ENCODE measurements at regions not wholly inside any gene's neighbourhood (a gene's known extent, or its start where the extent isn't known, plus 50 kb on each side); places are given as distances from the start of the nearest gene placed in this dataset. TPM values are rescaled to one million over a fixed set of nuclear protein-coding genes. Genes with fewer than 3 reads are reported as not detected.

GRCh38 chr2:207478572-207478971 lies 51.2 kb upstream of the CREB1 start:
- WGBS (ENCODE audit: insufficient coverage, insufficient replicate concordance, low lambda C conversion rate, missing lambda C conversion rate) = 99% methylated on average over 3 of the region's 3 CpGs
- peak; percentile 7 for FAIRE-seq
- no peak overlapping the region for H3K27ac ChIP-seq (ENCODE audit: control insufficient read depth, insufficient read depth)

GRCh38 chr2:207479198-207479785 lies 50.5 kb upstream of the CREB1 start:
- no peaks in the 10 kb centered on the region for H3K4me1 ChIP-seq (ENCODE audit: control insufficient read depth, insufficient read depth, low read length)
- no peak for DNase-seq (ENCODE audit: low read depth, low spot score)
- H3K27me3 ChIP-seq (replicated peaks in 1 of 2; ENCODE audit: control insufficient read depth in 2 of 2, insufficient read depth in 2 of 2, low read length in 1 of 2) = no peaks in the 10 kb centered on the region
- in situ Hi-C loops (cut with MboI) = no loop called here
- no peak for ATAC-seq
- H3K27ac ChIP-seq (ENCODE audit: control insufficient read depth, insufficient read depth) = no peak overlapping the region
- WGBS (ENCODE audit: insufficient coverage, insufficient replicate concordance, low lambda C conversion rate, missing lambda C conversion rate) = 98% methylated on average over 5 of the region's 5 CpGs
- ChIA-PET CTCF (no interaction called here), SMC1A (ENCODE audit: uncharacterized antibody, unreplicated experiment) (interaction anchor here (0.6 to 2.3 kb wide), 4 partner anchors 27 to 1085 kb away, joined by 3 to 6 read pairs (median 5); no protein-coding TSS in a partner anchor), RAD21 (ENCODE audit: unreplicated experiment) (no interaction called here), POLR2A (no interaction called here)
- no peak overlapping the region for H3K4me3 ChIP-seq
- no peak overlapping the region for H3K9ac ChIP-seq (ENCODE audit: control insufficient read depth, insufficient read depth, low read length)
- H3K36me3 ChIP-seq (ENCODE audit: control insufficient read depth in 2 of 2, insufficient read depth in 2 of 2, low read length in 1 of 2) = no peaks in the 10 kb centered on the region
- TF ChIP-seq ZNF217 (IDR thresholded peaks at IDR 0.05) (no peak), RBBP5 (conservative IDR thresholded peaks at IDR 0.05) (no peak), RAD21 (IDR thresholded peaks at IDR 0.05; ENCODE audit: insufficient read depth, low read depth, low read length) (no peak), RELA (IDR thresholded peaks at IDR 0.05; ENCODE audit: borderline replicate concordance, partially characterized antibody) (no peak)
- no peak for FAIRE-seq
- H3K4me2 ChIP-seq (ENCODE audit: control insufficient read depth, insufficient read depth) = no peak overlapping the region
- no TSS peak for BruUV-seq (replicated peaks)
- no peaks in the 10 kb centered on the region for H3K79me2 ChIP-seq (ENCODE audit: control insufficient read depth, insufficient read depth, low read length)
- H4K20me1 ChIP-seq (ENCODE audit: control insufficient read depth, insufficient read depth) = no peaks in the 10 kb centered on the region
- H3K9me3 ChIP-seq (replicated peaks; ENCODE audit: control insufficient read depth, insufficient read depth, low read length) = no peaks in the 10 kb centered on the region
- H2AFZ ChIP-seq (ENCODE audit: control insufficient read depth, low read depth, low read length) = no peak overlapping the region
- intact Hi-C loops (cut with micrococcal nuclease; ENCODE audit: unreplicated experiment) = loop anchor here (10.0 kb wide), 2 partner anchors 924 to 1084 kb away; no protein-coding TSS in a partner anchor

More at GRCh38 chr2:207478572-207478971, 51.2 kb upstream of the CREB1 start:
- Histone ChIP-seq H2AFZ (ENCODE audit: control insufficient read depth, low read depth, low read length) (no peak overlapping the region), H3K4me1 (ENCODE audit: control insufficient read depth, insufficient read depth, low read length) (no peaks in the 10 kb centered on the region), H3K27me3 (replicated peaks in 1 of 2; ENCODE audit: control insufficient read depth in 2 of 2, insufficient read depth in 2 of 2, low read length in 1 of 2) (no peaks in the 10 kb centered on the region), H3K79me2 (ENCODE audit: control insufficient read depth, insufficient read depth, low read length) (no peaks in the 10 kb centered on the region), H4K20me1 (ENCODE audit: control insufficient read depth, insufficient read depth) (no peaks in the 10 kb centered on the region), H3K36me3 (ENCODE audit: control insufficient read depth in 2 of 2, insufficient read depth in 2 of 2, low read length in 1 of 2) (no peaks in the 10 kb centered on the region), H3K9me3 (replicated peaks; ENCODE audit: control insufficient read depth, insufficient read depth, low read length) (no peaks in the 10 kb centered on the region), H3K9ac (ENCODE audit: control insufficient read depth, insufficient read depth, low read length) (no peak overlapping the region), H3K4me2 (ENCODE audit: control insufficient read depth, insufficient read depth) (no peak overlapping the region), H3K4me3 (no peak overlapping the region)
- DNase-seq (ENCODE audit: low read depth, low spot score) = no peak
- ChIA-PET RAD21 (ENCODE audit: unreplicated experiment) (no interaction called here), POLR2A (no interaction called here), CTCF (no interaction called here), SMC1A (ENCODE audit: uncharacterized antibody, unreplicated experiment) (no interaction called here)
- in situ Hi-C loops (cut with MboI) (no loop called here), intact Hi-C loops (cut with micrococcal nuclease; ENCODE audit: unreplicated experiment) (loop anchor here (10.0 kb wide), 2 partner anchors 924 to 1084 kb away; no protein-coding TSS in a partner anchor)
- no peak for ATAC-seq
- TF ChIP-seq ETV6 (conservative IDR thresholded peaks at IDR 0.05 in 1 of 2, IDR thresholded peaks at IDR 0.05 in 1 of 2; ENCODE audit: borderline replicate concordance in 1 of 2, low read depth in 1 of 2) = no peak
- no peak for TF ChIP-seq RBBP5 (conservative IDR thresholded peaks at IDR 0.05)
- BruUV-seq (replicated peaks) = no TSS peak

Small RNAs in the stretch of these regions (microRNA-seq; reads per million reads assigned to microRNA genes)
- gene MIR1302-4 = not detected

Small RNAs in the stretch of these regions (small RNA-seq; reads per million reads assigned to genes)
- not detected for gene MIR1302-4

All from GM12878 (cell line).